Gastroesophageal sphincter (tissue), 3 donors: ENCODE measurements at regions not wholly inside any gene's neighbourhood (a gene's known extent, or its start where the extent isn't known, plus 50 kb on each side); places are given as distances from the start of the nearest gene placed in this dataset.
"Not testable (repeated sequence)": the region's sequence is repeated elsewhere in the genome, so short reads cannot be mapped to it uniquely, and the experiment has no call there.

Source experiments
- CTCF ChIP-seq, 4 experiments: fragments of 200-600 bp in 2 of 4; fragments of 450-650 bp in 2 of 4; sonication (generic) in 1 of 4; IDR thresholded peaks; one replicate each; pipeline ENCODE4 v1.5.1; 2017 to 2019; ENCODE audit warnings: antibody characterized with exemption in 4 of 4, mild to moderate bottlenecking in 2 of 4, moderate library complexity in 2 of 4
- POLR2A ChIP-seq, 2 donors: fragments of 450-650 bp; IDR thresholded peaks; one replicate each; pipeline ENCODE4 v1.6.1; 2017; ENCODE audit warnings: antibody characterized with exemption in 2 of 2, mild to moderate bottlenecking in 2 of 2, moderate library complexity in 1 of 2
- POLR2AphosphoS5 ChIP-seq: sonication (generic); formaldehyde crosslinking; IDR thresholded peaks from one replicate; pipeline ENCODE4 v1.6.1; 2017; ENCODE audit warnings: antibody characterized with exemption

GRCh38 chr1:206262424-206262823 is 59.1 kb downstream of the SRGAP2 start:
- TF ChIP-seq CTCF (IDR thresholded peaks at IDR 0.05); POLR2A (IDR thresholded peaks at IDR 0.05); POLR2AphosphoS5: not testable (repeated sequence)
